ENCODE measurements at regions not wholly inside any gene's neighbourhood (a gene's known extent, or its start where the extent isn't known, plus 50 kb on each side); places are given as distances from the start of the nearest gene placed in this dataset.

DNA sequence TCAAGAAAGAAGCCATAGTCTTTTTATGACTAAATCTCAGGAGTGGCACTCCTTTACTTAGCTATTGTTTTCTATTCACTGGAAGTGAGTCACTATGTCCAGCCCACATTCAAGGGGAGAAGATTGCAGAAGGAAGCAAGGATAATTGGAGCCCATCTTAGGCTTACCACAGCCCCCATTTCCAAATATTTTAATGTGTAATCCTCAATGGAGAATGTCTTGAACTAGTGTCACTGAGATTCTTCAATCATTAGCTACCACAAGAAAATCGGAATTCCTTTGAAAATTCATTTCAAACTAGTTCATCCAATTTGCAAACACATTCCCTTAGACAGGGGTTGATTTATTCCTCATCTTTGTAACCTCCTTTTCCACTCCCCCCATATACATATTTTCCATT is 84.7 kb downstream of the DLEU7 start:
- no peak overlapping the region for H3K27ac ChIP-seq (ENCODE audit: low read length)
- intact Hi-C loops (cut with micrococcal nuclease): no loop called here
- H3K27me3 ChIP-seq (ENCODE audit: control insufficient read depth, insufficient read depth, low read length): no peaks in the 10 kb centered on the region
- H3K4me3 ChIP-seq (ENCODE audit: low read length): no peak overlapping the region
- Mint-ChIP-seq H3K9me3 (no peaks in the 10 kb centered on the region), H3K36me3 (no peaks in the 10 kb centered on the region), H3K27ac (no peak overlapping the region), H3K4me3 (no peak overlapping the region), H3K4me1 (peaks cover 0 to 10% of the 10 kb centered on the region in 2 donors), H3K27me3 (ENCODE audit: low read depth in 2 of 2) (peaks cover 14 to 20% of the 10 kb centered on the region in 2 donors)
- no peaks in the 10 kb centered on the region for H3K36me3 ChIP-seq (ENCODE audit: control insufficient read depth, insufficient read depth, low read length)
- no peaks in the 10 kb centered on the region for H3K9me3 ChIP-seq (ENCODE audit: control insufficient read depth, insufficient read depth, low read length)
- DNase-seq (no peak), ATAC-seq (no peak)
- H3K4me1 ChIP-seq (ENCODE audit: control insufficient read depth, insufficient read depth, low read length): no peaks in the 10 kb centered on the region
- TF ChIP-seq, protein P1, sequence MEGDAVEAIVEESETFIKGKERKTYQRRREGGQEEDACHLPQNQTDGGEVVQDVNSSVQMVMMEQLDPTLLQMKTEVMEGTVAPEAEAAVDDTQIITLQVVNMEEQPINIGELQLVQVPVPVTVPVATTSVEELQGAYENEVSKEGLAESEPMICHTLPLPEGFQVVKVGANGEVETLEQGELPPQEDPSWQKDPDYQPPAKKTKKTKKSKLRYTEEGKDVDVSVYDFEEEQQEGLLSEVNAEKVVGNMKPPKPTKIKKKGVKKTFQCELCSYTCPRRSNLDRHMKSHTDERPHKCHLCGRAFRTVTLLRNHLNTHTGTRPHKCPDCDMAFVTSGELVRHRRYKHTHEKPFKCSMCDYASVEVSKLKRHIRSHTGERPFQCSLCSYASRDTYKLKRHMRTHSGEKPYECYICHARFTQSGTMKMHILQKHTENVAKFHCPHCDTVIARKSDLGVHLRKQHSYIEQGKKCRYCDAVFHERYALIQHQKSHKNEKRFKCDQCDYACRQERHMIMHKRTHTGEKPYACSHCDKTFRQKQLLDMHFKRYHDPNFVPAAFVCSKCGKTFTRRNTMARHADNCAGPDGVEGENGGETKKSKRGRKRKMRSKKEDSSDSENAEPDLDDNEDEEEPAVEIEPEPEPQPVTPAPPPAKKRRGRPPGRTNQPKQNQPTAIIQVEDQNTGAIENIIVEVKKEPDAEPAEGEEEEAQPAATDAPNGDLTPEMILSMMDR (IDR thresholded peaks at IDR 0.05): no peak
- 90% methylated on average over 1 of the region's 1 CpG for WGBS (ENCODE audit: insufficient coverage)

DNA sequence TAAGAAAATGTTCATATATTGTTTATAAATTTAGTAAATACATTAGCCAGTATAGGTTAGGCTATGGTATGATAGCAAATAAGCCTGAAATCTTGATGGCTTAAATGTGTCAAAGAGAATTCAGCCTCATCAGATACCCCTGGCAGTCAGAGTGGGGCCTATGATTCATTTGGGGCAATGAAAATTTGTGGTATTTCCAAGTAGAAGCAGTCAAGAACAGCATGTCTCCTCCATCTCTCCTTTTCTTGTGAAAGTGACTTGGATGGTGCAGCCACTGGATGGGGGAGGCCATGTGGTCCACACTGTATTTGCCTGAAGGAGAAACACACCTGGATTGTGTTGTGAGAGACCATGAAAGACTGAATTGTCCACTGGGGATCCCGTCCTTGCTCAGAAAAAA is 82.7 kb downstream of the DLEU7 start:
- H3K4me1 ChIP-seq (ENCODE audit: control insufficient read depth, insufficient read depth, low read length): no peaks in the 10 kb centered on the region
- no peaks in the 10 kb centered on the region for H3K36me3 ChIP-seq (ENCODE audit: control insufficient read depth, insufficient read depth, low read length)
- Mint-ChIP-seq H3K27ac (no peak overlapping the region), H3K4me1 (peaks cover 0 to 10% of the 10 kb centered on the region in 2 donors), H3K9me3 (no peaks in the 10 kb centered on the region), H3K27me3 (ENCODE audit: low read depth in 2 of 2) (peaks cover 17 to 26% of the 10 kb centered on the region in 2 donors), H3K4me3 (no peak overlapping the region), H3K36me3 (no peaks in the 10 kb centered on the region)
- 67% methylated on average over 1 of the region's 1 CpG for WGBS (ENCODE audit: insufficient coverage)
- TF ChIP-seq, protein P1 (IDR thresholded peaks at IDR 0.05): no peak
- H3K27ac ChIP-seq (ENCODE audit: low read length): no peak overlapping the region
- intact Hi-C loops (cut with micrococcal nuclease): no loop called here
- DNase-seq (no peak), ATAC-seq (no peak)
- no peaks in the 10 kb centered on the region for H3K27me3 ChIP-seq (ENCODE audit: control insufficient read depth, insufficient read depth, low read length)
- no peaks in the 10 kb centered on the region for H3K9me3 ChIP-seq (ENCODE audit: control insufficient read depth, insufficient read depth, low read length)
- no peak overlapping the region for H3K4me3 ChIP-seq (ENCODE audit: low read length)

DNA sequence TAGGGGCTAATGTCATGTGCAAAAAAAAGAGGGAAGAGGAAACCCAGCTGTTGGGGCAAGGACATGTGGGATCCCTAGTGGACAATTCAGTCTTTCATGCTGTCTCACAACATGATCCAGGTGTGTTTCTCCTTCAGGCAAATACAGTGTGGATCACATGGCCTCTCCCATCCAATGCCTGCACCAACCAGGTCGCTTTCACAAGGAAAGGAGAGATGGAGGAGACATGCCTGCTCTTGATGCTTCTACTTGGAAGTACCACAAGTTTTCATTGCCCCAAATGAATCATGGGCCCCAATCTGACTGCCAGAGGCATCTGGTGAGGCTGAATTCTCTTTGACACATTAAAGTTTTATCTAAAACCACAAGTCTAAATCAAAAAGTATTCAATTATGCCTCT is 82.1 kb downstream of the DLEU7 start:
- Histone ChIP-seq H3K27me3 (ENCODE audit: control insufficient read depth, insufficient read depth, low read length) (no peaks in the 10 kb centered on the region), H3K27ac (ENCODE audit: low read length) (no peak overlapping the region), H3K36me3 (ENCODE audit: control insufficient read depth, insufficient read depth, low read length) (no peaks in the 10 kb centered on the region), H3K9me3 (ENCODE audit: control insufficient read depth, insufficient read depth, low read length) (no peaks in the 10 kb centered on the region), H3K4me1 (ENCODE audit: control insufficient read depth, insufficient read depth, low read length) (no peaks in the 10 kb centered on the region), H3K4me3 (ENCODE audit: low read length) (no peak overlapping the region)
- Mint-ChIP-seq H3K27me3 (ENCODE audit: low read depth in 2 of 2) (peaks cover 17 to 26% of the 10 kb centered on the region in 2 donors), H3K4me3 (no peak overlapping the region), H3K9me3 (no peaks in the 10 kb centered on the region), H3K27ac (no peak overlapping the region), H3K36me3 (no peaks in the 10 kb centered on the region), H3K4me1 (peaks cover 0 to 5% of the 10 kb centered on the region in 2 donors)
- intact Hi-C loops (cut with micrococcal nuclease): no loop called here
- no peak for DNase-seq
- 100% methylated on average over 1 of the region's 1 CpG for WGBS (ENCODE audit: insufficient coverage)
- TF ChIP-seq, protein P1 (IDR thresholded peaks at IDR 0.05): no peak
- ATAC-seq: no peak

DNA sequence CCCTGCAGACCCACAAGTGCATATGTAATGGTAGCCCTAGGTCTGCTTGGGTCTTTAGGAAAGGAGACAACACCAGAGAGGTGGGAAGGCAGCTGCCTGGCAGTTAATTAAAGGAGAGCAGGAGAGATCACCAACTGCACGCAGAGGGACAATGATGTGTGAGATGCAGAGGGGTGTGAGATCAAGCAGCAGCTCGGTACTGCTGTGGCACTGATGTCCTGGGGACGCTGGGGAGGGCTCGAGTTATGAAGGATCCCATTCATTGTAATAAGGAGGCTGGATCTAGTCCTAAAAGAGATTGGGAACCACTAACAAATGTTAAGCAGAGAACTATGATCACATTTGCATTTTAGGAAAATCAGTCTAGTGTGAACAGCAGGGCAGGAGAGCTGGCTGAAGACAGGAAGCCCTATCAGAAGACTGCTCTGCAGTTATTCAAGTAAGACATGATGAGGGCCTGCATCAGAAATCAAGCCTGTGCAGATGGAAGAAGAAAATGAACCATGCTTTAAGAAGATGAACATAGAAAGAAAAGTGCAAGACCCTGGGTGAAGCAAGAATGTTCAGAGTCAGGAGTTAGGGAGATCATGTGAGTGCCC is 80.4 kb downstream of the DLEU7 start:
- Mint-ChIP-seq H3K4me3 (no peak overlapping the region), H3K4me1 (peaks cover 0 to 5% of the 10 kb centered on the region in 2 donors), H3K9me3 (no peaks in the 10 kb centered on the region), H3K27ac (no peak overlapping the region), H3K27me3 (ENCODE audit: low read depth in 2 of 2) (peaks cover 11 to 15% of the 10 kb centered on the region in 2 donors), H3K36me3 (no peaks in the 10 kb centered on the region)
- H3K27ac ChIP-seq (ENCODE audit: low read length): no peak overlapping the region
- H3K4me3 ChIP-seq (ENCODE audit: low read length): no peak overlapping the region
- TF ChIP-seq, protein P1 (IDR thresholded peaks at IDR 0.05): no peak
- H3K27me3 ChIP-seq (ENCODE audit: control insufficient read depth, insufficient read depth, low read length): no peaks in the 10 kb centered on the region
- no peak for ATAC-seq
- 88% methylated on average over 4 of the region's 4 CpGs for WGBS (ENCODE audit: insufficient coverage)
- no peak for DNase-seq
- H3K36me3 ChIP-seq (ENCODE audit: control insufficient read depth, insufficient read depth, low read length): no peaks in the 10 kb centered on the region
- no peaks in the 10 kb centered on the region for H3K4me1 ChIP-seq (ENCODE audit: control insufficient read depth, insufficient read depth, low read length)
- intact Hi-C loops (cut with micrococcal nuclease): no loop called here
- no peaks in the 10 kb centered on the region for H3K9me3 ChIP-seq (ENCODE audit: control insufficient read depth, insufficient read depth, low read length)
